ENCODE measurements at regions not wholly inside any gene's neighbourhood (a gene's known extent, or its start where the extent isn't known, plus 50 kb on each side); places are given as distances from the start of the nearest gene placed in this dataset.

DNA sequence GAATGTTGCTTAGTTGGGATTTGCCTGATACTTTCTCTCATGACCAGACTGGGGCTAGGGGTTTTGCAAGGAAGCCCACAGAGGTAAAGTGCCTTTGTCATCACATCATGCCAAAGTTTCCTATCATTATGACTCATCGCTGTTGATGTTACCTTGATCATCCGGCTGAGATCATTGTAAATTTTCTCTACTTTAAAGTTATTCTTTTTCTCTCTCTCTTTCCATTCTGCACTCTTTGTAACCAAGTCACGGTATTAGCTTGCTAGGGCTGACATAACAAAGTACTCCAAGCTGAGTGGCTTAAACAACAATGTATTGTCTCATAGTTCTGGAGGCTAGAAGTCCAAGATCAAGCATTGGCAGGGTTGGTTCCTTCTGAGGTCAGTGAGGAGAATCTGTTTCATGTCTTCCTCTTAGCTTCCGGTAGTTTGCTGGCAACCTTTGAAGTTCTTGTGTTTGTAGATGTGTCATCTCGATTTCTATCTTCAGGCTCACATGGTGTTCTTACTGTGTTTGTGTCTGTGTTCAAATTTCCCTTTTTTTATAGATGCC is 113.0 kb downstream of the DTHD1 start:
- no peak for DNase-seq

DNA sequence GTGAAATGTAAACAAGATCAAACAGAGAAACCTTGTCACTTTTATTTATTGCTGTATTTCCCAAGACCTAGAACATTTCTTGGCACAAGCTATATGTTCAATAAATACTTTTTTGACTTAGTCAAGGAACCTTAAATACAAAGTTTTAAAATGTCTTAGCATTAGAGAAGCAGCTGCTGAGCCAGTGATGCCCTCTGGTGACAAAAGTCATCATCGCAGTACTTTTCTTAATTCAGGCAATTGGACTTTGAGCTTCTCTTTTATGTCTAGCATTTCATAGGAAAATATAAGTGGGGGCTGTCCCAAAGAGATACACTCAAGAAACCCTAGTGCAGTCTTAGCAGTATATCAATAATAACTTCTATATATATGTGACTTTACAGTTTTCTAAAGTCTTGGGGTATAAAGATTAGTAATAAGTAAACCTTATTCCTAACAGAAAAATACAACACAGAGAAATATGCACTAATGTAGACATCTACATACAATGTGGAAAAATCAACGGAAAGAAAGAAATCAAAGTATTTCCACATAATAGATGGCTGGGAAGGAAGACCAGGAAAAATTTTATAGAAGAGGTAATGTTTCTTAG is 118.4 kb downstream of the DTHD1 start:
- peak in 23 of 56 donors; percentile 2 to 64 (median 13) for DNase-seq

DNA sequence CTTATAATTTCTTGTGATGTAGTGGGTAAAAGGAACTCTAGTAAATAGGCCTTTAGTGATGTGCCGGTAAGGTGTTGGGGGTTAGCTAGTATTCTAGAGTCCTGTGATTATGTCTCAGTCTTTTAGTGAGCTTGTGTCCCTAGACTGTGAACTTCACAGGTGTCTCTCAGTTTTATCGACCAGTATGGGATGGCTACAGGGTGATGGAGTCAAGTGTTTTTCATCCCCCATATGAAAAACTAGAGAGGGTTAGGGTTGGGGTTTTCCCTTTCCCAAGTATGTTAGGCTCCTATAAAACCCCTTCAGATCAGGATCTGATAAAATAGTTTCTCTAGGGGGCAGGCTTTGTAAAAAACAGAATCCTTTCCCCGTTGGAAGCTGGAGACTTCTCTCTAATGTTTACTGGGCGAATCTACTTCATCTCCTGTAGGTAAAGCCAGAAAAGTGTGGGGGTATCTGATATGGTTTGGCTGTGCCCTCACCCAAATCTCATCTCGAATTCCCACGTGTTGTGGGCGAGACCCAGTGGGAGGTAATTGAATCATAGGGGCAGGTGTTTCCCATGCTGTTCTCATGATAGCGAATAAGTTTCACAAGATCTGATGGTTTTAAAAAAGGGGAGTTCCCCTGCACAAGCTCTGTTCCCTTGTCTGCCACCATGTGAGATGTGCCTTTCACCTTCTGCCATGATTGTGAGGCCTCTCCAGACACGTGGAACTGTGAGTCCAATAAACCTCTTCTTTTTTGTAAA is 120.8 kb downstream of the DTHD1 start:
- DNase-seq = no peak

DNA sequence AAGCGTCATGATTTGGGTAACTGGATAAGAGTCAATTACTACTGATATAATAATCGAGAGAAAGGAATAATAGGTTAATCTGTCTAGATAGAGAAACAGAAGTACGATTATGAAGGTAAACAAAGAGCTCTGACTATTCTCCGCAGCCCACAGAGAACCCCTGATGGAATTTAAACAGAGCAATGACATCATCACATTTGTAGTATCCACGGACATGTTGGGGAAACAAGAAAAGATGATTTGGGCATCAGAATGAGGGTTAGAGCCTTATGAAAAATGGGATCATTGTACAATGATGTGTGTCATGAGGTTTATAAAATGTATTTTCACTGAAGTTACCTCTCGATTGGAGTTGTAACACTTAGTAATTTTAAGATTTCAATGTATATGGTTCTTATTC is 129.9 kb downstream of the DTHD1 start:
- DNase-seq = no peak

DNA sequence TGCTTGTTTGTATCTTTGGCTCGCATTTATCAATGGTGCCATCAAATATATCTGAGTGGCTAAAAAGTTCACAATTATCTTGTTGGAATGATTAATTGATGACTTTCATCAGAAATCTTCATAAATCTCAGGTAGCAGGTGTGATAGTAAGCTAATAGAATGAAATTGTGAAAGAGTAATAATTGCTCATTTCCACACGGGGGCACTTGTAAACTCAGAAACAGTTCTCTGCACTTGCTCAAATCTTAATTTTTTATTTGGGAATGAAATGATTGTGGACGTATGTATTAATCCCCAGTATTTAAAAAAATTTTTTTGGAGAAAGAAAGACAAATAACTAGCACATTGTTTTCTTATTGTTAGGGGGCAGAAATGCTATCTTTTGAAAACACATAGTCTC is 132.8 kb downstream of the DTHD1 start:
- no peak for DNase-seq

DNA sequence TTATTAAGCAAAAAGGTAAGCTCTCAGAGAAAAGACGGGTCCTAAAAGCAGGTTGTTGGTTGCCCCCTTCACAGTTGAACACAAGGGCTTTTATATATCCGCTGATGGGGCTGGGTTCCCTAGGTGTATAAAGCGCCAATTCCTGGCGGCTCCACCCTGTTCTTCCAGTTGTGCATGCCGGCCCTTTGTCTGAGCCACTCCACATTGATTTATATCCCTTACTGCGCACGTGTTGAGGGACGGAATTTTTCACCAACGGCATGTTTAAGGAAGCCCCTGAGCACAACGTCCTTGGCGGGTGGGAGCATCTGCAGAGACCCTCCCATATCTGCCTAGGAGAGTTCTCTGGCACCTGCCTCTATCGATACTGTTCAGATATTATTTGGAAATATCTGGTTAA is 135.7 kb downstream of the DTHD1 start:
- no peak for DNase-seq

DNA sequence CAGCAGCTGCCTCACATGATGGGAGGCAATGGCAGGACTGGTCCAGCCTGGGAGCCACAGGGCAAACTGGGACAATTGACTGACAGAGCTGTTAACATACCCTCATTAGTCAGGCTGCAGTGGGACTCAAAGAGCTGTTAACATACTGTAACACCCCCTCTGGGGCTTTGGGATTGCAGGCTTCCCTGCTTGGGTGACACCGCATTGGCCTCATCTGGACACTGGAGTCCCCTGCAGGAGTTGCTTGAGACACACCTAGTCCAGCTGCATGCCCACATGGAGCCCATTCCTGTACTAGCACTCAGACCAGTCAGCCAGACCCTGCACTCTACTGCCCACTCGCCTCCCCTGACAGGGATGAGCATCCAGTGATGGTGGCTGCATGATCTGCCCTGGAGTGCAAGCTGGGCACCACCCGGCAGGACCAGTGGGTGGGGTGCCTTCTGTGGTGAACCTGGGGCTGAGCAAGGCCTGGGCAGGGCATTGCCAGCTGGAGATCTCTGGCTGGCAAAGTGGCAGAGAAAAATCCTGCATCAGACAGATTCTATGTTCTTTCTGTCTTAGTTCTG is 138.8 kb downstream of the DTHD1 start:
- no peak for DNase-seq

DNA sequence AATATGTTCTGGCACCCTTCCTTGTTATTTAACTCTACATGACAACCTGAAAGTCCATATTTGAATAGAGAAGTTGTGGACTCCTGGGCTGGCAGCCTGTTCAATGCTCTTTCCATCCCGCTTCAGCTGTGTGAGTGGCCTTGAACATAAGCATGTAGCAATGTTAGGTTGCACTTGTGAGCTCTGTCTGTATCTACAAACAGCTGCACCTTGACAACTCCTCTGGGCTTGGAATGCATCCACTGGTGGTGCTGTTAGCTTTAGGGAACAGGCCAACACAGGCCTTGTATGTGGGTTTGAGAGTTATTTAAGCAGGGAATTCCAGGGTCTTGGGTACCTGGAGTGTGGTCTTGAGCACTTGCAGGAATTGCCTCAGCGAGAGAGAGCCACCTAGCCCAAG is 141.2 kb downstream of the DTHD1 start:
- DNase-seq = no peak

DNA sequence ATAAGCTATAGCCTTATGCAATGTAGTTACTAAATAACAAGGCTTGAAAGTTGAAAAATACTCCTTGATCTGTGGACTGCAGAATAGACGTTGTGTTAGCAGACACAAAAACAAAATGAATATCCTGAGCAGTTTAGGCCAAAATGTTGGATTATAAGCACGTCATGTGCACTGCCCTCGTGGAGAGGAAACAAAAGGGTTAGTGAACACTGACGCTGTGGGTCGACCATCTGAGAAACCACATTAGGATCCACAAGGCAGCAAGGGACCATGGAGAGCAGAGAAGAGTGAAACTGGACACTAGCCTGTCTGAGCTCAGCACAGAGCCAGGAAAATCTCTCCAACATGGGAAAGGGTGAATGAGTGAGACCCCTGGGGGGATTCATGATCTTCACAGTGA is 145.3 kb downstream of the DTHD1 start:
- no peak for DNase-seq

DNA sequence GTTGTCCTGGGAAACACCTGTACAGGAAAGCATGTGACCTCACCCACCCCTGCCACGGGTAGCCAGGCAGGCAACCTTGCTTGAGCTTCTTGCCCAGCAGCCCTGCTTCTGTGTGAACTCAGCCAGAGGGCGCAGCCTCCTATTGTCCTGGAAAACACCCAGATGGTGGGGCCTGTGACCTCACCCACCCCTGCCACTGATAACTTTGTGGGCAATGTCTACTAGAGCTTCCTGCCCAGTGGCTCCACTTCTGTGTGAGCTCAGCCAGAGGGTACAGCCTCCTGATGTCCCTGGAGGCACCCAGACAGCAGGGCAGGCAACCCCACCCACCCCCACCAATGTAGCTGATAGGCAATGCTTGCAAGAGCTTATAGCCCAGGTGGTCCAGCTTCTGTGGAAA is 146.3 kb downstream of the DTHD1 start:
- no peak for DNase-seq

DNA sequence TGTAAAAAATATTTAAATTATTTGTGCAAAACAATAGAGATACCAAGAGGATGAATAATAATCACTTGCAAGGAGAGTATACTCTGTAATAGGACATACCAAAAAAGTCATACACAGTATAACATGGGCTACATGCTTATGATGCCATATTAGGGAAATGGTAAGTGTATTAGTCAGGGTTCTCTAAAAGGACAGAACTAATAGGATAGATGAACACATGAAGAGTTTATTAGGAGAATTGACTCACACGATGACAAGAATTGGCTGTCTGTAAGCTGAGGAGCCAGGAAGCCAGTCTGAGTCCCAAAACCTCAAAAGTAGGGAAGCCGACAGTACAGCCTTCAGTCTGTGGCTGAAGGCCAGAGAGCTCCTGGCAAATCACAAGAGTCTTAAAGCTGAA is 151.2 kb downstream of the DTHD1 start:
- DNase-seq = no peak

DNA sequence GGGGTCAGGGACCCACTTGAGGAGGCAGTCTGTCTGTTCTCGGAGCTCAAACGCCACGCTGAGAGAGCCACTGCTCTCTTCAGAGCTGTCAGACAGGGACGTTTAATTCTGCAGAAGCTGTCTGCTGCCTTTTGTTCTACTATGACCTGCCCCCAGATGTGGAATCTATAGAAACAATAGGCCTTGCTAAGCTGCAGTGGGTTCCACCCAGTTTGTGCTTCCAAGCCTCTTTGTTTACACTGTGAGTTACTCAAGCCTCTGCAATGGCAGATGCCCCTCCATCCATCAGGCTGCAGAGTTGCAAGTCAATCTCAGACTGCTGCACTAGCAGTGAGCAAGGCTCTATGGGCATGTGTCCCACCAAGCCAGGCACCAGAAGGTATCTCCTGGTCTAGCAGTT is 158.1 kb downstream of the DTHD1 start:
- no peak for DNase-seq

DNA sequence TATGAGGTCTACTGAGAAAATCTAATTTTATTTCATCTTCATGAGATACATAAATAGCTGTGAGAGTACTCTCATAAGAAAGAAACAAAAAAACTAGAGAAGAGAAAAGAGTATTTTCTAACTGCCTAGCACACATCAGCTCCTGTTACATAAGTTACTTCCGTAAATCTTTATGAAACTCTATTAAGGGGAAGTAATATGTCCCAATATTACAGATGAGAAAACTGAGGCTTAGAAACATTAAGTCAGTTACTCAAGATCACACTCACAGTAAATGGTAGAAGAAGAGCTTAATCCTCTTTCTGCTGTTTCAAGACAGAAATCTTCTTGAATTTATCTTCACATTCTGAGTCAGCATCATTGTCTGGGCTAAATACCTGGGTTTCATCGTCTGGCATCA is 164.1 kb downstream of the DTHD1 start:
- DNase-seq = no peak

DNA sequence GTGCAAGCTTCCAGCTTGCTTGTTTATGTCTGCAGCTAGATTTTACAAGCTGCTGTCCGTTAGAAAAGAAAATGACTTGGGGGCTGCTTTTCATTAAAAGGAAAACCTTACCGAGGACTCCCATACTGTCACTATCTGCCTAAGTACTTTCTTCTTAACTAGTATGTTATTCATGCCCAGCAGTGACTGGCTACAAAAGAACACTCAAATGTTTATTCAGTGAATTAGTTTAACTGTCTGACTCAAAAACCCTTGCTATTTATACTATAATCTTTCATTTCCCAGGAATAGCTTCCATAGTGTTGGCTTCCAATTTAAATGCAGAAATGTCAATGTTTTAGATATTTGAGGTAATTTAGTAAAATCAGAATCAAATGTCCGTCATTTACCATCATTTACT is 164.9 kb downstream of the DTHD1 start:
- no peak for DNase-seq

DNA sequence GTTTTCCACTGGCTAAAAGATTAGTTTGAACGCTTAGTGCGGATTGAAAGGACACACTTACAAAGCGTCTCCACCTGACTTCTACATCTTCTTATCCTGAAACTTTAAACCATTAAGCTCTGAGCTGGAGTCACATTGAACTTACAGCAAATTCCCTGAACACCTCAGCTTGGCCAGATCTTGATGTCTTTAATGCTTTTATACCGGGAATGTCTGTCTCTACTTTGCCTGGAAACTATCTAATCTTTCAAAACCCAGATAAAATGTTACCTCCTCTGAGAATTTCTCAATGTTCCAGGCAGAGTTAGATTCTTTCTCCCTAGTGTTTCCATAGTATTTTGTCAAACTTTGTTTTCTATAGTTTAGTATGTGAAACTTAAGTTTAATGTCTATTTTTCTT is 179.9 kb downstream of the DTHD1 start:
- DNase-seq = no peak

DNA sequence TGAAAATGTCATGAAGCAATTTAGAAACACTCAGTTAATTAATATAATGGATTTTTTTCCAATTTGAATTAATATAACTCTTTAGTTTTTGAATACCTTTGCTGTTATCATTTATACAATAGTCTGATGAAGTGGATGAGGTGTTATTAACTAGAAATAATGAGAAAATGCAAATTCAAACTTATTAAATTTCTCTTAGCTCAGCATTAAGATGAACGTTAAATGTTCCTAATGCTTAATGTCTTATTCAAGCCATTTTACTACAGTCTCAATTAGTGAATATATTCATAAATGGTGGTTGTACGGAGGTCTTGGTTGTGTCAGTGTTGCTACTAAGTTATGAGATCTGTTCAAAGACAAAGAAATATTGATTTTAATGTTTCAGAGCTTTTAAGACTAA is 186.3 kb downstream of the DTHD1 start:
- DNase-seq = no peak

DNA sequence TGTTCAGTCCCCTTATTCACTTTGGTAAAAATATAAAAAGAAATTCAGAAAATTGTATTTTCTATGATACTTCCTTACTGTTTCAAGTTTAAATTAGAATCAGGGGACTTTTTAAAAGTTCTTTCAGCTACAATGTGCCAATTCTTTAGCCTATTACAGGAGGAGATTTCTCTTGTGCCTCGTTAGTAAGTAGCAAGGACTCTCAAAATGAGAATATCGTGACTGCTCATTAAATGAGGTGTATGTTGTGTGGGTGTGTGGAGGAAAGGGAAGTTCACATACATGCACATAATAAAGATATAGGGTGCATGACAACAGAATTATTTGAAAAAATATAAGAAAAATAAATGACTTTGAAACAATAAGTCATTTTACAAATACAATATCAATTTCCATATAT is 190.5 kb downstream of the DTHD1 start:
- no peak for DNase-seq

DNA sequence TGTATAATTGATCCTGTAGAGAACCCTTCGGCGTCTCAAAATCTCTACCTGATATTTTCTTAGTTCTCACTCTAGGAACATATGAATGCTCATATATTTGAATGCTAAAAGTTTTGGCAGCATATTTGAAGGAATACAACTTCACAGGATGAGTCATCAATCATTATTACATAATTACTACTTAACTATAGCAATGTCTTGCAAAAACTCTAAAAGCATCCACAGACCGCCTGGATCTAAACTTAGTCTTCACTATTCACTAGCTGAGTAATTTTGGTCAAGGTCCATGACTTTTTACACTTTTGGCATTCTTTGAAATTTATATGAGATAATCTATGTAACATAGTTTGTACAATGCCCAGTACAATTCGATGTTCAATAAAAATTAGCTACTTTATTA is 194.7 kb downstream of the DTHD1 start:
- no peak for DNase-seq

DNA sequence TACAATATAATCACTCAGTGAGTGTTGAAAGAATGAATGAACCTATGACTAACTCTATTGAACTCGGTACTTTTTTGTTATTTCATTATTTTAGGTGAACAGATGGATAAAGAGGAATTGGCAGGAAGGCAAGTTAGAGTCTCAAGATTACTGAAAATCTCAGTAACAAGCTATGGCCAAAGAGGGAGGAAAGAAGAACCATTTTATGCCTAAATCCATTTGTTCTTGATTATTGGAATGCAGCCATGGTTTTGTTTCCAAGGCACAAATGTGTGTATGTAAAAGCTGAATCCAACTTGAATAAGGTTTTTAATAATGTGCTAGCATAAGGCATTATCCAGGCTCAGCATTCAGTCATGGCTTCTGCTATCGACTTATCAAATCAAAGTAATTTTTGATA is 196.4 kb downstream of the DTHD1 start:
- DNase-seq = no peak

DNA sequence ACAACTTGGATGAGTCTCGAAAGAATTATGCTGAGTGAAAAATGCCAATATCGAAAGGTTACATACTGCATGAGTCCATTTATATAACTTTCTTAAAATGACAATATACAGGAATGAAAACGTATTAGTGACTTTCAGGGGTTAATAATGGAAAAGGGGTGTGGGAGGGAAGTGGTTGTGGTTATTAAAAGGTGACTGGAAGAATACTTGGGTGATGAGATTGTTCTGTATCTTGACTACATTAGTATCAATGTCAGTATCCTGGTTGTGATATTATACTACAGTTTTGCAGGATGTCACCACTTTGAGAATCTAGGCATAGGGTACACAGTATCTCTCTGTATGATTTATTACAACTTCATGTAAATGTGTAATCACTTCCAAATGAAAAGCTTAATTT is 204.5 kb downstream of the DTHD1 start:
- DNase-seq = no peak

DNA sequence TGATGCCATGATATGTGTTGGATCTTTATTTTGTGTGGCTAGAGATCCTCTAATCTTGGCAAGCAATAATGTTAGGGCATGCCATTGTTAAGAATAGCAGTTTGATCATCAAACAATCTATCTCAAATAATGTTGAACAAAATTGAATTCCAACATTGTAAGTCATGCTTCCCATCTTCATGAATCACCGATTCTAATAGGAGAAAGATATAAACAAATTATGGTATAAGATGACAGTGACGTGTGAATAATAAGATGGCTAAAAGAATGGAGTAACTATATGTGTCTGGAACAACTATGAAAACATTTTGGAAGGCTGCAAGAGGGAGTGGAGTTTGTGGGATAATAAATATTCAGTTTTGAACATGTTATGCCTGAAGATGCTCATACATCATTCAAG is 208.4 kb downstream of the DTHD1 start:
- DNase-seq = no peak

DNA sequence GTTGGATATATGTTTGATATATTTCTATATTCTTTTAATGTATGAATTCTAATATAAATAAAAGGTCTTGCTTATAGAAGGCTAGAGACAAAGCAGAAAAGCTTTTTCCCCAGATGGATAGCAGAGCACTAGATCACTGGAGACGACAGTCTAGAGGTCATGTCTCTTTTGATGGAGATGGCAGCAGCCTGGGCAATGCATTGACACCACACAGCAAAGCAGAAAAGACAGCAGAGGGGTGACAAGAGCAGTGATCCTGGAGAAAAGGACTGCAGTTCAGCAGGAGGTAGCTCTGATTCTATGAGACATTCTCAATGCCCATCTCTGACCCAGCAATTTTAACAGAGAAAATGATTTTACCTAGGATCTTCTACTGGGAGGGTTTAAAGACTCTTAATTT is 210.6 kb downstream of the DTHD1 start:
- no peak for DNase-seq

DNA sequence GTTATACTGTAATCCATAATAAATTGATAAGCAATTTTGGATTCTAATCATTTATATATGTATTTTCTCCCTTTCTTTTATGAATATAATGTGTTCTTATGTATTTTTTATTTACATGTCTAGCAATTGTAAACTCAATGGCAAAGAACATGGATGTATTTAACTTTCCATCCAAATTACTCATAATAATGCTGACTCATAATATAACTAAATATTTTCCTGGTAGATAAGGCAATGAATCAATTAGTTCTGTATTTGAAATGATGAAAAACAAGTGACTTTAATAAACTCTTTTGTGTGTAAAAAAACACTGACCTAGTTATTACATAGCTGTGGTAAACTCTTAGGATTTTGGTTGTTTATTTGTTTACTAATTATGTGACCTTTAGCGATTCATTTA is 211.2 kb downstream of the DTHD1 start:
- DNase-seq = no peak
